ENCODE measurements at regions not wholly inside any gene's neighbourhood (a gene's known extent, or its start where the extent isn't known, plus 50 kb on each side); places are given as distances from the start of the nearest gene placed in this dataset.
"Not testable (repeated sequence)": the region's sequence is repeated elsewhere in the genome, so short reads cannot be mapped to it uniquely, and the experiment has no call there.

- DNase-seq (ENCODE audit: low spot score) = no peak
These were observed 150.5 kb upstream of the THUMPD2 start for GRCh38 chr2:39929531-39929930.

- no peak for DNase-seq (ENCODE audit: low spot score)
These were observed 146.3 kb upstream of the THUMPD2 start for GRCh38 chr2:39925312-39925711.

- no peak for DNase-seq (ENCODE audit: low spot score)
These were observed 144.4 kb upstream of the THUMPD2 start for GRCh38 chr2:39923455-39923854.

- DNase-seq (ENCODE audit: low spot score) = no peak
These were observed 143.8 kb upstream of the THUMPD2 start for GRCh38 chr2:39922679-39923405.

GRCh38 chr2:39920307-39920801 lies 141.3 kb upstream of the THUMPD2 start:
- no peak for DNase-seq (ENCODE audit: low spot score)

- no peak for DNase-seq (ENCODE audit: low spot score)
These were observed 140.7 kb upstream of the THUMPD2 start for GRCh38 chr2:39919511-39920306.

- no peak for DNase-seq (ENCODE audit: low spot score)
These were observed 139.8 kb upstream of the THUMPD2 start for GRCh38 chr2:39918886-39919285.

GRCh38 chr2:39917371-39917770 lies 138.3 kb upstream of the THUMPD2 start:
- DNase-seq (ENCODE audit: low spot score) = not testable (repeated sequence)

- DNase-seq (ENCODE audit: low spot score) = no peak
These were observed 135.9 kb upstream of the THUMPD2 start for GRCh38 chr2:39914949-39915348.

- peak; percentile 68 for DNase-seq (ENCODE audit: low spot score)
These were observed 134.8 kb upstream of the THUMPD2 start for GRCh38 chr2:39913648-39914461.

GRCh38 chr2:39902103-39902502 lies 123.0 kb upstream of the THUMPD2 start:
- DNase-seq (ENCODE audit: low spot score) = no peak

GRCh38 chr2:39898934-39899333 lies 119.9 kb upstream of the THUMPD2 start:
- no peak for DNase-seq (ENCODE audit: low spot score)

GRCh38 chr2:39897273-39897672 lies 118.2 kb upstream of the THUMPD2 start:
- no peak for DNase-seq (ENCODE audit: low spot score)

- DNase-seq (ENCODE audit: low spot score) = no peak
These were observed 115.0 kb upstream of the THUMPD2 start for GRCh38 chr2:39894082-39894481.

- no peak for DNase-seq (ENCODE audit: low spot score)
These were observed 114.6 kb upstream of the THUMPD2 start for GRCh38 chr2:39893616-39894015.

- no peak for DNase-seq (ENCODE audit: low spot score)
These were observed 102.9 kb upstream of the THUMPD2 start for GRCh38 chr2:39881948-39882347.

GRCh38 chr2:39881494-39881893 lies 102.4 kb upstream of the THUMPD2 start:
- DNase-seq (ENCODE audit: low spot score) = no peak

GRCh38 chr2:39879001-39879400 lies 99.9 kb upstream of the THUMPD2 start:
- not testable (repeated sequence) for DNase-seq (ENCODE audit: low spot score)

- no peak for DNase-seq (ENCODE audit: low spot score)
These were observed 96.8 kb upstream of the THUMPD2 start for GRCh38 chr2:39875914-39876267.

- no peak for DNase-seq (ENCODE audit: low spot score)
These were observed 96.3 kb upstream of the THUMPD2 start for GRCh38 chr2:39875182-39875913.

GRCh38 chr2:39874236-39874635 lies 95.2 kb upstream of the THUMPD2 start:
- no peak for DNase-seq (ENCODE audit: low spot score)

GRCh38 chr2:39873586-39873985 lies 94.5 kb upstream of the THUMPD2 start:
- DNase-seq (ENCODE audit: low spot score) = no peak

Data from LoVo (cell line).